ENCODE measurements at regions not wholly inside any gene's neighbourhood (a gene's known extent, or its start where the extent isn't known, plus 50 kb on each side); places are given as distances from the start of the nearest gene placed in this dataset.

DNA sequence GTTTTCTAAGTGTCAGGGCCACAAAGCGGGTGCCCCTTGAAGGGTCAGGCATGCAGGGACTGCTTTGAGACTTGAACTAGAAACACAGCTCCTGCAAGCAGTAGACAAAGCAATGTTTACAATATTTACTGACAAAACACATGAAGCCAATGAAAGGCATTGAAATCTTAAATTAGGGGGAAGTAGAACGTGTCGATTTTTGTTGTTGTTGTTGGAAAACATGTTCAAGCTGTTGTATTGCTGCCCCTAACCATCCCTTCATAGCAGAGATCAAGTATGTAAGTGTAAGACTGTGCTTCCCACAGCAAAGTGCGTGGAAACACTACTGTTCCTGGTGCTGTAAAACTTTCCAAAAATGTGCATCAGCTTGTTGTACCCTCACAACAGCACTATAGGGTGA is 131.6 kb upstream of the MGMT start:
- POLR2A ChIA-PET (ENCODE audit: partially characterized antibody): no interaction called here
- Mint-ChIP-seq H3K9me3 (no peaks in the 10 kb centered on the region), H3K4me1 (peaks cover 0 to 7% (median 0%) of the 10 kb centered on the region in 4 donors), H3K27ac (no peak overlapping the region), H3K36me3 (no peaks in the 10 kb centered on the region), H3K27me3 (peaks cover 0 to 4% of the 10 kb centered on the region in 2 donors), H3K4me3 (no peak overlapping the region)
- no peak for DNase-seq
- H3K36me3 ChIP-seq (ENCODE audit: insufficient read depth, low read length): no peaks in the 10 kb centered on the region
- H3K4me3 ChIP-seq (ENCODE audit: low read length in 2 of 2): no peak overlapping the region
- H3K4me1 ChIP-seq (ENCODE audit: insufficient read depth, low read length): no peaks in the 10 kb centered on the region
- H3K9me3 ChIP-seq (ENCODE audit: control insufficient read depth in 1 of 2, low read length in 2 of 2): no peaks in the 10 kb centered on the region
- no peak overlapping the region for H3K27ac ChIP-seq (ENCODE audit: low read depth, low read length)
- intact Hi-C loops (cut with micrococcal nuclease): no loop called here
- H3K27me3 ChIP-seq (ENCODE audit: insufficient read depth, low read length): no peaks in the 10 kb centered on the region
- CTCF ChIA-PET (ENCODE audit: partially characterized antibody): no interaction called here

DNA sequence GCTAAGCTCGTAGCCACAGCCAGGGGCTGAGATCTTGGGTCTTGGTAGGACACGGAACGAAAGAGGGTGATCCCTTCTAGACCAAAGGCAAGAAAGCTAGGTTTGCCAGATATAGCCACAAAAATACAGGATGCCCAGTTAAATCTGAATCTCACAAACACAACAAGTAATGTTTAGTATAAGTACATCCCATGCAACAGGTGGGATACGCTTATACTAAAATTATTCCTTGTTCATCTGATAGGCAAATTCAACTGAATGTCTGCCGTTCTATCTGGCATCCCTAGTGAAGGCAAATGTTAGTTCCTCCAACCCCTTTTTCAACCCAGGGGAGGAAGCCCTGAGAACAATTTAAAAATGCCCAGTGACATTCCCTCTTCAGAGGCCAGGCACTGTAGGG is 131.1 kb upstream of the MGMT start:
- Histone ChIP-seq H3K9me3 (ENCODE audit: control insufficient read depth in 1 of 2, low read length in 2 of 2) (no peaks in the 10 kb centered on the region), H3K4me3 (ENCODE audit: low read length in 2 of 2) (no peak overlapping the region), H3K4me1 (ENCODE audit: insufficient read depth, low read length) (no peaks in the 10 kb centered on the region), H3K27ac (ENCODE audit: low read depth, low read length) (no peak overlapping the region), H3K36me3 (ENCODE audit: insufficient read depth, low read length) (no peaks in the 10 kb centered on the region), H3K27me3 (ENCODE audit: insufficient read depth, low read length) (no peaks in the 10 kb centered on the region)
- ChIA-PET CTCF (ENCODE audit: partially characterized antibody) (no interaction called here), POLR2A (ENCODE audit: partially characterized antibody) (no interaction called here)
- intact Hi-C loops (cut with micrococcal nuclease): no loop called here
- no peak overlapping the region for H3K27ac Mint-ChIP-seq
- peaks cover 0 to 7% (median 0%) of the 10 kb centered on the region in 4 donors for H3K4me1 Mint-ChIP-seq
- H3K36me3 Mint-ChIP-seq: no peaks in the 10 kb centered on the region
- H3K27me3 Mint-ChIP-seq: peaks cover 0 to 4% of the 10 kb centered on the region in 2 donors
- no peak for DNase-seq
- no peaks in the 10 kb centered on the region for H3K9me3 Mint-ChIP-seq
- H3K4me3 Mint-ChIP-seq: no peak overlapping the region

DNA sequence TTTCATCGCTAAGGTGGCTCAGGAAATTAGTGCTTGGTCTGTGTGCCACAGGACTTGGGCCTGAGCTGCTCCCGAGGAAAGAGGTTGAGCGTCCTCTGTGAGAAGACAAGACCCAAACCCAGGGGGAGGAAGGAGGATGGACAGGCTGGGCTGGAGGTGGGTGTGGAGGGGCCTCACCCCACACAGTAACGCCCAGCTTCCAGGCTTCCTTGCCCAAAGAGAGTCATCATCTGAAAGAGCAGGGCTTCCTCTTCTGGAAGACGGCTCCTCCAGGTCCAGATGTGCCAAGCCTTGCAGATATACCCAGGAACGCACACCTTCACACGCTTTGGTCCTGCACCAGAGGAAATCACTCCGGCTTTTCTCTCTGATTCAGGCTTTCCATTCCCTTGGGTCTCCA is 127.8 kb upstream of the MGMT start:
- Mint-ChIP-seq H3K36me3 (no peaks in the 10 kb centered on the region), H3K27me3 (peaks cover 5 to 6% of the 10 kb centered on the region in 2 donors), H3K4me3 (no peak overlapping the region), H3K4me1 (no peaks in the 10 kb centered on the region), H3K27ac (no peak overlapping the region), H3K9me3 (no peaks in the 10 kb centered on the region)
- ChIA-PET POLR2A (ENCODE audit: partially characterized antibody) (no interaction called here), CTCF (ENCODE audit: partially characterized antibody) (no interaction called here)
- Histone ChIP-seq H3K4me1 (ENCODE audit: insufficient read depth, low read length) (no peaks in the 10 kb centered on the region), H3K9me3 (ENCODE audit: control insufficient read depth in 1 of 2, low read length in 2 of 2) (no peaks in the 10 kb centered on the region), H3K27me3 (ENCODE audit: insufficient read depth, low read length) (no peaks in the 10 kb centered on the region), H3K4me3 (ENCODE audit: low read length in 2 of 2) (no peak overlapping the region), H3K27ac (ENCODE audit: low read depth, low read length) (no peak overlapping the region), H3K36me3 (ENCODE audit: insufficient read depth, low read length) (no peaks in the 10 kb centered on the region)
- intact Hi-C loops (cut with micrococcal nuclease): no loop called here
- no peak for DNase-seq

DNA sequence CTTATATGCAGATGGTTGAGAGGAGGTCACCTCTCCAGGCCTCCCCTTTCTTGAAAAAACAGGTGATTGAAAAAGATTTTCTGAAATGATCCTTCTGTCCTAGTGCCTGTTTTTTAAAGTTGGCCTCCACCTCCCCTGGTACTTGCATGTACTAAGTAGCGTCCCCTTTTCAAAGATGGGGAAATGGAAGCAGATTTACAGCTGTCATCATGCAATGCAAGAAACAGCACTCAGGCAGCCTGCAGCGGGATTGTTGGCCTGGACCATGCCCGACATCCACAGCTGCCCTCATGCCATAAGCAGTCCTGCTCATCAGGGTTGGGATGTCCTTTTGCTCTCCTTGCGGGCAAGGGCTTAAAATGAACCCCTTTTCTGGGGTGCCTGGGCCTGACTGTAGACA is 127.2 kb upstream of the MGMT start:
- no peaks in the 10 kb centered on the region for H3K27me3 ChIP-seq (ENCODE audit: insufficient read depth, low read length)
- no peaks in the 10 kb centered on the region for H3K36me3 ChIP-seq (ENCODE audit: insufficient read depth, low read length)
- intact Hi-C loops (cut with micrococcal nuclease): no loop called here
- no peak overlapping the region for H3K27ac ChIP-seq (ENCODE audit: low read depth, low read length)
- no peaks in the 10 kb centered on the region for H3K36me3 Mint-ChIP-seq
- POLR2A ChIA-PET (ENCODE audit: partially characterized antibody): no interaction called here
- no peak overlapping the region for H3K4me3 Mint-ChIP-seq
- CTCF ChIA-PET (ENCODE audit: partially characterized antibody): no interaction called here
- no peak overlapping the region for H3K4me3 ChIP-seq (ENCODE audit: low read length in 2 of 2)
- no peak overlapping the region for H3K27ac Mint-ChIP-seq
- no peaks in the 10 kb centered on the region for H3K9me3 ChIP-seq (ENCODE audit: control insufficient read depth in 1 of 2, low read length in 2 of 2)
- H3K9me3 Mint-ChIP-seq: no peaks in the 10 kb centered on the region
- no peaks in the 10 kb centered on the region for H3K4me1 ChIP-seq (ENCODE audit: insufficient read depth, low read length)
- H3K4me1 Mint-ChIP-seq: no peaks in the 10 kb centered on the region
- DNase-seq: no peak
- peaks cover 5 to 6% of the 10 kb centered on the region in 2 donors for H3K27me3 Mint-ChIP-seq

DNA sequence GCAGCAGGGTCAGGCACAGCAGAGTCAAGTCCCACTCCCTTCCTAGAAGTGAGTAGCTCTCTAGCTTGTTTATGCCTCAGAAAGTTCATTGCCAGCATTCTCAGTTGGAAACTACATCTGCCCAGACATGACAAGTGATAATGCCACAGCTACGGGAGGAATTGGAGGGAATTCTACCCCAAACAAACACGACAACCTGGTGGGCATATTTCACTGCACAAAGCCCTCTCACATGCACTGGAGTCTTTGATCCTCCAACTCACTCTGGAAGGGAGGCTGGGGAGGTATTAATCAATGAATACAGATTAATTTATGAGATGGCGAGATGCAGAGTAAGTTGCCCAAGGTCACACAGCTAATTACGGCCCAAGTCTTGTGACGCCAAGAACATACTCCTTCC is 126.0 kb upstream of the MGMT start:
- H3K4me3 Mint-ChIP-seq: no peak overlapping the region
- Histone ChIP-seq H3K4me3 (ENCODE audit: low read length in 2 of 2) (no peak overlapping the region), H3K27me3 (ENCODE audit: insufficient read depth, low read length) (no peaks in the 10 kb centered on the region), H3K36me3 (ENCODE audit: insufficient read depth, low read length) (no peaks in the 10 kb centered on the region), H3K9me3 (ENCODE audit: control insufficient read depth in 1 of 2, low read length in 2 of 2) (no peaks in the 10 kb centered on the region), H3K4me1 (ENCODE audit: insufficient read depth, low read length) (no peaks in the 10 kb centered on the region), H3K27ac (ENCODE audit: low read depth, low read length) (no peak overlapping the region)
- H3K9me3 Mint-ChIP-seq: no peaks in the 10 kb centered on the region
- H3K4me1 Mint-ChIP-seq: no peaks in the 10 kb centered on the region
- intact Hi-C loops (cut with micrococcal nuclease): no loop called here
- DNase-seq: no peak
- H3K36me3 Mint-ChIP-seq: no peaks in the 10 kb centered on the region
- CTCF ChIA-PET (ENCODE audit: partially characterized antibody): no interaction called here
- POLR2A ChIA-PET (ENCODE audit: partially characterized antibody): no interaction called here
- H3K27me3 Mint-ChIP-seq: peaks cover 5 to 7% of the 10 kb centered on the region in 2 donors
- H3K27ac Mint-ChIP-seq: no peak overlapping the region

DNA sequence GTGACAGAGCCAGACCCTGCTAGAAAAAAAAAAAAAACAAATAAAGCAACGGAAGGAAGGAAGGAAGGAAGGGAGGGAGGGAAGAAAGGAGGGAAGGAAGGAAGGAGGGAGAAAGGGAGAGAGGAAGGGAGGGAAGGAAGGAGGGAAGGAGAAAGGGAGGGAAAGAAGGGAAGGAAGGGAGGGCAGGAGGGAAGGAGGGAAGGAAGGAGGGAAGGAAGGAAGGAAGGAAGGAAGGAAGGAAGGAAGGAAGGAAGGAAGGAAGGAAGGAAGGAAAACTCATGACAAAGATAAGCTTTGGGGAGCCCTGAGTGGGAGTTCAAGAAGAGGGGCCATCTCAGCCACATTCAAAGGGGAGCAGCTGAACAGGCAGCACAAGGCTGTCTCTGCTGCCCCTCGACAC is 124.7 kb upstream of the MGMT start:
- intact Hi-C loops (cut with micrococcal nuclease): no loop called here
- Histone ChIP-seq H3K27me3 (ENCODE audit: insufficient read depth, low read length) (no peaks in the 10 kb centered on the region), H3K4me3 (ENCODE audit: low read length in 2 of 2) (no peak overlapping the region), H3K4me1 (ENCODE audit: insufficient read depth, low read length) (no peaks in the 10 kb centered on the region), H3K36me3 (ENCODE audit: insufficient read depth, low read length) (no peaks in the 10 kb centered on the region), H3K27ac (ENCODE audit: low read depth, low read length) (no peak overlapping the region), H3K9me3 (ENCODE audit: control insufficient read depth in 1 of 2, low read length in 2 of 2) (no peaks in the 10 kb centered on the region)
- no peak overlapping the region for H3K27ac Mint-ChIP-seq
- no peaks in the 10 kb centered on the region for H3K9me3 Mint-ChIP-seq
- CTCF ChIA-PET (ENCODE audit: partially characterized antibody): no interaction called here
- POLR2A ChIA-PET (ENCODE audit: partially characterized antibody): no interaction called here
- DNase-seq: no peak
- no peaks in the 10 kb centered on the region for H3K4me1 Mint-ChIP-seq
- no peak overlapping the region for H3K4me3 Mint-ChIP-seq
- peaks cover 5 to 7% of the 10 kb centered on the region in 2 donors for H3K27me3 Mint-ChIP-seq
- no peaks in the 10 kb centered on the region for H3K36me3 Mint-ChIP-seq

DNA sequence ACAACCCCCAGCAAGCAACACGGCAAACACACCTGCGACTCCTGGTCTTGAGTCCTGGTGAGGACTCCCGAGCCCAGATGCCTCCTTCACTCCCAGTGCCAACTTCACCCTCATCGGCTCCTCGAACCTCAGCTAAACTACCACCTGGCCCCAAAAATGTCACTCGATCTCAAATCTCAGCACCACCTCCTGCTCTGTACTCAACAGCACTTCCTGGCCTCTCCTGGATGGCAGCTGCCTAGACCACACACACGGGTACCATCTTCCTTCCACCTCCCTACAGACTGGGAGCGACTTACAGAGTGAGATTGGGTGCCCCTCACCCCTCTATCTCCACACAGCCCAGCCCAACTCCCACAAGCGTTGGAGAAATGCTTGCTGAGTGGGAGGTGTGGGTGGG is 123.9 kb upstream of the MGMT start:
- H3K4me1 Mint-ChIP-seq: no peaks in the 10 kb centered on the region
- CTCF ChIA-PET (ENCODE audit: partially characterized antibody): no interaction called here

DNA sequence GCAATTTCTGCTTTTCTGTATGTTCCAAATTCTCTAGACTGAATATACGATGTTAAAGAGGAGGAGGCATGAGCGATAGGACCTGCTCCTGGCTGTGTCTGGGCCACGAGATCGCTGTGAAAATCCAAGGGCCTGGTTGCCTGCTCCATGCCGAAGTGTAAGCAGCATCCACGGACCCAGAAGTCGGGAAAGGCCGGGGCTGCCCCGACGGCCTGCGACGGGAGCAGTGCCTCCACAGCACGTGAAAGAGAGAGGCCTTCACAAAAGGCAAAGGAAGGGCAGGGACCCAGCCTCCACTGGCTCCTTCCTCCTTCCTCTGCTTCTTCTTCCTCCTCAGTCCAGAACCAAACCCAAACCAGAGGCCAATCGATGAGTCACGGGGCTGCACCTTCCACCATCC is 122.9 kb upstream of the MGMT start:
- Mint-ChIP-seq H3K9me3 (no peaks in the 10 kb centered on the region), H3K36me3 (no peaks in the 10 kb centered on the region), H3K4me1 (no peaks in the 10 kb centered on the region), H3K27me3 (peaks cover 5% of the 10 kb centered on the region in 2 donors), H3K4me3 (no peak overlapping the region), H3K27ac (no peak overlapping the region)
- H3K27ac ChIP-seq (ENCODE audit: low read depth, low read length): no peak overlapping the region
- CTCF ChIA-PET (ENCODE audit: partially characterized antibody): no interaction called here
- DNase-seq: no peak
- POLR2A ChIA-PET (ENCODE audit: partially characterized antibody): no interaction called here
- no peak overlapping the region for H3K4me3 ChIP-seq (ENCODE audit: low read length in 2 of 2)
- no peaks in the 10 kb centered on the region for H3K9me3 ChIP-seq (ENCODE audit: control insufficient read depth in 1 of 2, low read length in 2 of 2)
- no peaks in the 10 kb centered on the region for H3K4me1 ChIP-seq (ENCODE audit: insufficient read depth, low read length)
- H3K27me3 ChIP-seq (ENCODE audit: insufficient read depth, low read length): no peaks in the 10 kb centered on the region
- intact Hi-C loops (cut with micrococcal nuclease): no loop called here
- no peaks in the 10 kb centered on the region for H3K36me3 ChIP-seq (ENCODE audit: insufficient read depth, low read length)

More for the DNA sequence above, 123.9 kb upstream of the MGMT start:
- Histone ChIP-seq H3K9me3 (ENCODE audit: control insufficient read depth in 1 of 2, low read length in 2 of 2) (no peaks in the 10 kb centered on the region), H3K4me1 (ENCODE audit: insufficient read depth, low read length) (no peaks in the 10 kb centered on the region), H3K27me3 (ENCODE audit: insufficient read depth, low read length) (no peaks in the 10 kb centered on the region), H3K27ac (ENCODE audit: low read depth, low read length) (no peak overlapping the region), H3K36me3 (ENCODE audit: insufficient read depth, low read length) (no peaks in the 10 kb centered on the region), H3K4me3 (ENCODE audit: low read length in 2 of 2) (no peak overlapping the region)
- POLR2A ChIA-PET (ENCODE audit: partially characterized antibody): no interaction called here
- Mint-ChIP-seq H3K36me3 (no peaks in the 10 kb centered on the region), H3K4me3 (no peak overlapping the region), H3K27ac (peak overlapping the region in 1 of 7 donors; percentile 66), H3K27me3 (peaks cover 5 to 7% of the 10 kb centered on the region in 2 donors), H3K9me3 (no peaks in the 10 kb centered on the region)
- DNase-seq: no peak
- intact Hi-C loops (cut with micrococcal nuclease): no loop called here

Measured in CD4-positive, alpha-beta memory T cell (primary cell).